ENCODE measurements at regions not wholly inside any gene's neighbourhood (a gene's known extent, or its start where the extent isn't known, plus 50 kb on each side); places are given as distances from the start of the nearest gene placed in this dataset.

- Histone ChIP-seq H3K36me3 (no peaks in the 10 kb centered on the region), H3K9me3 (no peaks in the 10 kb centered on the region), H3K4me3 (no peak overlapping the region), H3K27ac (no peak overlapping the region), H3K27me3 (no peaks in the 10 kb centered on the region), H3K4me1 (no peaks in the 10 kb centered on the region)
- WGBS, 2 donors = 25 to 83% methylated on average over 1 of the region's 1 CpG
- no peak for TF ChIP-seq CTCF (IDR thresholded peaks at IDR 0.05)
- TF ChIP-seq POLR2A (IDR thresholded peaks at IDR 0.05) = no peak
- intact Hi-C loops (cut with DNase I) = no loop called here
- no peak for DNase-seq
These were observed 298.5 kb upstream of the PPP2R3A start for GRCh38 chr3:135667061-135667460.

- Histone ChIP-seq H3K4me3 (no peak overlapping the region), H3K27me3 (no peaks in the 10 kb centered on the region), H3K9me3 (no peaks in the 10 kb centered on the region), H3K27ac (no peak overlapping the region), H3K36me3 (no peaks in the 10 kb centered on the region), H3K4me1 (no peaks in the 10 kb centered on the region)
- TF ChIP-seq CTCF (IDR thresholded peaks at IDR 0.05) = no peak
- TF ChIP-seq POLR2A (IDR thresholded peaks at IDR 0.05) = no peak
- WGBS, 2 donors = 72 to 82% methylated on average over 3 of the region's 3 CpGs
- intact Hi-C loops (cut with DNase I) = no loop called here
- DNase-seq = no peak
These were observed 291.0 kb upstream of the PPP2R3A start for GRCh38 chr3:135674508-135674907.

GRCh38 chr3:135678386-135678785 lies 287.1 kb upstream of the PPP2R3A start:
- H3K4me1 ChIP-seq = no peaks in the 10 kb centered on the region
- DNase-seq = no peak
- no peaks in the 10 kb centered on the region for H3K36me3 ChIP-seq
- 7 to 26% methylated on average over 2 to 4 of the region's 4 CpGs for WGBS, 2 donors
- intact Hi-C loops (cut with DNase I) = no loop called here
- no peak overlapping the region for H3K27ac ChIP-seq
- H3K27me3 ChIP-seq = no peaks in the 10 kb centered on the region
- TF ChIP-seq POLR2A (IDR thresholded peaks at IDR 0.05) (no peak), CTCF (IDR thresholded peaks at IDR 0.05) (no peak)
- H3K9me3 ChIP-seq = no peaks in the 10 kb centered on the region
- H3K4me3 ChIP-seq = no peak overlapping the region

- H3K4me3 ChIP-seq = no peak overlapping the region
- 71 to 97% methylated on average over 3 of the region's 3 CpGs for WGBS, 2 donors
These were observed 277.5 kb upstream of the PPP2R3A start for GRCh38 chr3:135688003-135688402.

GRCh38 chr3:135690664-135691063 lies 274.9 kb upstream of the PPP2R3A start:
- intact Hi-C loops (cut with DNase I) = no loop called here
- no peaks in the 10 kb centered on the region for H3K9me3 ChIP-seq
- no peak overlapping the region for H3K27ac ChIP-seq
- H3K36me3 ChIP-seq = no peaks in the 10 kb centered on the region
- WGBS, 2 donors = 34% methylated on average over 3 of the region's 3 CpGs
- H3K4me3 ChIP-seq = no peak overlapping the region
- DNase-seq = no peak
- TF ChIP-seq POLR2A (IDR thresholded peaks at IDR 0.05) = no peak
- no peak for TF ChIP-seq CTCF (IDR thresholded peaks at IDR 0.05)
- no peaks in the 10 kb centered on the region for H3K27me3 ChIP-seq
- H3K4me1 ChIP-seq = no peaks in the 10 kb centered on the region

More at GRCh38 chr3:135688003-135688402, 277.5 kb upstream of the PPP2R3A start:
- Histone ChIP-seq H3K27me3 (no peaks in the 10 kb centered on the region), H3K27ac (no peak overlapping the region), H3K9me3 (no peaks in the 10 kb centered on the region), H3K4me1 (no peaks in the 10 kb centered on the region), H3K36me3 (no peaks in the 10 kb centered on the region)
- TF ChIP-seq POLR2A (IDR thresholded peaks at IDR 0.05) (no peak), CTCF (IDR thresholded peaks at IDR 0.05) (no peak)
- intact Hi-C loops (cut with DNase I) = no loop called here
- no peak for DNase-seq
